Muscle layer of duodenum (tissue), 2 donors: ENCODE measurements at regions not wholly inside any gene's neighbourhood (a gene's known extent, or its start where the extent isn't known, plus 50 kb on each side); places are given as distances from the start of the nearest gene placed in this dataset.

Experiments
- H3K27ac ChIP-seq: one replicate; pipeline ENCODE4 v1.7.0; 2013; ENCODE audit warnings: mild to moderate bottlenecking, low read length
- H3K27me3 ChIP-seq: one replicate; pipeline ENCODE4 v1.7.0; 2013; ENCODE audit warnings: low read depth, mild to moderate bottlenecking, control low read depth, low read length
- H3K36me3 ChIP-seq, 2 donors: one replicate each; pipeline ENCODE4 v1.7.0; 2013; ENCODE audit warnings: low read length in 2 of 2, control low read depth in 1 of 2, mild to moderate bottlenecking in 1 of 2; ENCODE audit not compliant: insufficient read depth in 2 of 2, control insufficient read depth in 1 of 2
- H3K4me1 ChIP-seq, 2 donors: one replicate each; pipeline ENCODE4 v1.7.0; 2013; ENCODE audit warnings: low read length in 2 of 2, mild to moderate bottlenecking in 2 of 2, control low read depth in 1 of 2, moderate library complexity in 1 of 2; ENCODE audit not compliant: insufficient read depth in 2 of 2, control insufficient read depth in 1 of 2
- H3K4me3 ChIP-seq, 2 donors: one replicate each; pipeline ENCODE4 v1.7.0; 2013; ENCODE audit warnings: low read length in 2 of 2, low read depth in 1 of 2, mild to moderate bottlenecking in 1 of 2
- H3K9me3 ChIP-seq, 2 donors: one replicate each; pipeline ENCODE4 v1.7.0; 2013; ENCODE audit warnings: low read length in 2 of 2, control low read depth in 1 of 2, mild to moderate bottlenecking in 1 of 2; ENCODE audit not compliant: control insufficient read depth in 1 of 2
- donor health status: healthy.

DNA sequence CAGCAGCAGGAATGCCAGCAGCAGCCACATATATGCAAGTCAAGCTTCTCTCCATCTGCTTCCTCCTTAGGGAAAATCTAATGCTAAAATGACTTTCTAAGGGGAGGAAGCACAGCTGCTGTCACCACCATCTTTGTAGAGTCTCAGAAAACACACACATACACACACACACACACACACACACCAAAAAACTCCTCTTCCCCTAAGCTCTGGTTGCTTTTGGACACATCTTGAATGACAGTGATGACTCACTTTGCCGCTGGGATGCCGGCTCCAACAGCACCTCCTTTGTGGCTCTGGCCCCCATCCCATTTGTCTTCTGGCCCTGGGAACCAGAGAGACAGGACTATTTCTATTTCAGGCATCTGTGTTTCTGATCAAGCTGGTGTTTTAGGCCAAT, 124.8 kb upstream of the GOLIM4 start:
- H3K27me3 ChIP-seq: no peaks in the 10 kb centered on the region
- no peak overlapping the region for H3K27ac ChIP-seq
- H3K4me1 ChIP-seq: no peaks in the 10 kb centered on the region
- H3K4me3 ChIP-seq: no peak overlapping the region
- H3K9me3 ChIP-seq: no peaks in the 10 kb centered on the region
- no peaks in the 10 kb centered on the region for H3K36me3 ChIP-seq

DNA sequence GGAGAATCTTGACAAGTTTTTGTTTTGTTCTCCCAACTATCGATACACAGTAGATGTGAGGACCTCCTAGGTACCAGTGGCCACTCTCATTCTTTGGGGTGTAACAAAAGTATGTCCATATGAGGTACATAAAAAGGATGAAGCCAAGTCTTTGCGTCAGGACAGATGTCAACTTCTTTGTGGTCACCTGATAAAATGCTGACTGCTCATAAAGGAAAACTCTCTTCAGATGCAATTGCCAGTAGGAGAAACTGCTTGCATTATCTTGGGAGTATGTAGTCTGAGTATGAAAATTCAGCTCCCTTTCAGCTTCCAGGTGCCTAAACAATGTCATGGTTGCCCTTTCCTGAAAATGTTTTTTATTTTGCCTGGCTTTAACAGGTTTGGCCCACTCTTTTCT, 123.8 kb upstream of the GOLIM4 start:
- no peaks in the 10 kb centered on the region for H3K4me1 ChIP-seq
- no peaks in the 10 kb centered on the region for H3K27me3 ChIP-seq
- H3K9me3 ChIP-seq: no peaks in the 10 kb centered on the region
- no peak overlapping the region for H3K4me3 ChIP-seq
- no peak overlapping the region for H3K27ac ChIP-seq
- no peaks in the 10 kb centered on the region for H3K36me3 ChIP-seq

- Histone ChIP-seq H3K36me3 (no peaks in the 10 kb centered on the region), H3K9me3 (no peaks in the 10 kb centered on the region), H3K27me3 (no peaks in the 10 kb centered on the region), H3K4me3 (no peak overlapping the region), H3K27ac (no peak overlapping the region), H3K4me1 (no peaks in the 10 kb centered on the region)
Measured at GRCh38 chr3:168218600-168218999, 122.9 kb upstream of the GOLIM4 start.

- H3K4me3 ChIP-seq: no peak overlapping the region
- no peaks in the 10 kb centered on the region for H3K9me3 ChIP-seq
- no peaks in the 10 kb centered on the region for H3K36me3 ChIP-seq
- H3K27me3 ChIP-seq: no peaks in the 10 kb centered on the region
- H3K4me1 ChIP-seq: no peaks in the 10 kb centered on the region
- no peak overlapping the region for H3K27ac ChIP-seq
Measured at GRCh38 chr3:168216851-168217250, 121.1 kb upstream of the GOLIM4 start.

GRCh38 chr3:168213920-168214319, 118.2 kb upstream of the GOLIM4 start:
- H3K36me3 ChIP-seq: no peaks in the 10 kb centered on the region
- H3K4me3 ChIP-seq: no peak overlapping the region
- H3K27ac ChIP-seq: no peak overlapping the region

GRCh38 chr3:168212664-168213285, 117.1 kb upstream of the GOLIM4 start:
- Histone ChIP-seq H3K4me1 (no peaks in the 10 kb centered on the region), H3K27me3 (no peaks in the 10 kb centered on the region), H3K36me3 (no peaks in the 10 kb centered on the region), H3K4me3 (no peak overlapping the region), H3K27ac (no peak overlapping the region), H3K9me3 (no peaks in the 10 kb centered on the region)

More at GRCh38 chr3:168213920-168214319, 118.2 kb upstream of the GOLIM4 start:
- H3K27me3 ChIP-seq: no peaks in the 10 kb centered on the region
- no peaks in the 10 kb centered on the region for H3K4me1 ChIP-seq
- H3K9me3 ChIP-seq: no peaks in the 10 kb centered on the region

DNA sequence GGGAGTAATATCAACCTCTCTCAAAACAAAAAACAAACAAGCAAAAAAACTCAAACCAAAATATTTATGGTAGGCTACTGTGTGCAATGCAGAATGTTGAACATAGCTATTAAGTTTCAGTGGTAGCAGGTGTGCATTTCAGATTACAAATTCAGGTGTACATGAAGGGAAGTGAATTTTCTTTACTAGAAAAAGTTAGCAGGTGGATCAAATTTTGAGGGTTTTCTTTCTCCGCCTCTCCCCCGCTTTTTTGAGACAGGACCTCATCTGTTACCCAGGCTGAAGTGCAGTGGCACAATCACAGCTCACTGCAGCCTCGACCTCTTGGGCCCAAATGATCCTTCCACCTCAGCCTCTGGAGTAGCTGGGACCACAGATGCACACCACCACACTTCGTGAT, 109.7 kb upstream of the GOLIM4 start:
- Histone ChIP-seq H3K9me3 (no peaks in the 10 kb centered on the region), H3K27ac (no peak overlapping the region), H3K4me3 (no peak overlapping the region), H3K4me1 (no peaks in the 10 kb centered on the region), H3K36me3 (no peaks in the 10 kb centered on the region), H3K27me3 (no peaks in the 10 kb centered on the region)

DNA sequence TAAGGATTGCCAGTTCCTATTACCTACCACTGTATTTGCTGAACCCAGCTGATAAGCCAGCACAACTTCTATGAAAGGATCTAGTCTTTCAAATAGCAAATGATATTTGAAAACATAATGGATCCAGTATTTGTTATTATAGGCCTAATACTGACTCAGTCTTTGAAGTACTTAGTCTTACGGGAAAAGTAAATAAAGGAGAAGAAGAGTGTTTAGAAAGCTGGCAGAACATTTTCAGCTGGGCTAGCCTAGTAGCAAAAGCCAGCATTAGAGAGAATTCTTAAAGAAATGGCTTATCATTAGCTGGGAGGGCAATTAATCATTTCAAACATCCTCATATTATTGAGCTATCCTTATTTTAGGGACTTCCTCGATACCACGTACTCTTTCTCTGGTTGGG, 101.4 kb upstream of the GOLIM4 start:
- Histone ChIP-seq H3K9me3 (no peaks in the 10 kb centered on the region), H3K4me1 (no peaks in the 10 kb centered on the region), H3K27me3 (no peaks in the 10 kb centered on the region), H3K4me3 (no peak overlapping the region), H3K27ac (no peak overlapping the region), H3K36me3 (no peaks in the 10 kb centered on the region)

DNA sequence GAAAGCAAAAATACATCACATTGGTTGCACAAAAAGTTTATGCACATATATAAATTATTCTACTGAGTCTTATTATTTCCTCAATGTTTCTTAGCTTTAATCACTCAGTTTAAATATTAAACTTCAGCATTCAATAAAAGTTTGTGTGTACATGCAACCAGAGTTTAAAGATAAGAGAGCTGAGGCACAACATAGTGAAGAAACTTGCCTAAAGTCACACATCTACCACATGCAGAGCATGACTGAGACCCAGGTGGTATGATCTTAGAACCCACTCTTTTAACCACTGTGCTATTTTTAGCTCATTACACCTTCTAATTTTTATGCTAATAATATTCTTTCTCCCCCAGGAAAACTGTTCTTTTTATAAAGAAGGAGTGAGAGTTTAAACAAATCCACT, 96.1 kb upstream of the GOLIM4 start:
- no peaks in the 10 kb centered on the region for H3K4me1 ChIP-seq
- no peaks in the 10 kb centered on the region for H3K27me3 ChIP-seq
- H3K27ac ChIP-seq: no peak overlapping the region
- H3K9me3 ChIP-seq: no peaks in the 10 kb centered on the region
- no peak overlapping the region for H3K4me3 ChIP-seq
- H3K36me3 ChIP-seq: no peaks in the 10 kb centered on the region

DNA sequence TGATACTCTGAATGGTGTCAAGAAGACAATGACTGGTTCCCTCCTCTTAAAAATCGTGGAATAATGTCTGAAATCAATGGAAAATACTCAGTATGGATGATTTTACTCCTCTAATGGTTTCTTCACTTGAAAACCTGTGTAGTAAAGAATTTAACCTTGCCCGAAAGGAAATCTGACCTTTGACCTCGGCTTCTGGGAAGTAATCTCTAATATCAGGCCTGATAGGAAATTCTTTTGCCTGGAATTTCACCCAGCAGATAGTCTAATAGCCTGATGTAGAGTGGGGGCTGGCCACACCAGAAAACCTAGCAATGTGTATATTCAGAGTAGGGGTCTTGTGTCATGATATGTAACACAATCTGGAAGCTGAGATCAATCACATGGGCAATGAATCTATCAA, 91.5 kb upstream of the GOLIM4 start:
- Histone ChIP-seq H3K4me3 (no peak overlapping the region), H3K4me1 (no peaks in the 10 kb centered on the region), H3K9me3 (no peaks in the 10 kb centered on the region), H3K27me3 (no peaks in the 10 kb centered on the region), H3K36me3 (no peaks in the 10 kb centered on the region), H3K27ac (no peak overlapping the region)

DNA sequence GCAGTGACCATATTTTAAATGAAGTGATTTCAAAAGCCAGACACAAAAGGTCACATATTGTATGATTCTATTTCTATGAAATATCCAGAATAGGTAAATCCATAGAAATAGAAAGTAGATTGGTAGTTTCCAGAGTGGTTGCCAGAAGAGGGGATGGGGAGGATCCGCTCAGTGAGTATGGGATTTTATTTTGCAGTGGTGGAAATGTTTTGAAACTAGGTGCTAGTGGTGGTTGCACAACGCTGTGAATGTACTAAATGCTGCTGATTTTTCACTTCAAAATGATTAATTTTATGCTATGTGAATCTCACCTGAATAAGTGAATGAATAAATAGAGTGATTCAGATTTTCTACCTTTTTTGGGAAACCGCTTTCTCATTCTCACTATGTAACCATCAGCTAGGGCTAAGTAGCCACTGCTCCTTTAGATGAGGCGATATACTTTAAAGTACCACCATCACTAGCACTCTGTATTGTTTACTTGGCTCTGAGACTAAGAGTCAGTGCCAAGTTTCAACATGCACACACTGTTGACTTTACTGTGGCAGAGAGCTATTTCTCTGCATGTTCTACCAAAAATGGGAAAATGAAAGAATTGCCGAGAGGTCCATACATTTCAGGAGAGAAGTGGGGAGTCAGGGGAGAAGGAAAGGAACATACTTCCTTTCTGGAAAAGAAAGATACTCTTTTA, 90.7 kb upstream of the GOLIM4 start:
- Histone ChIP-seq H3K27ac (no peak overlapping the region), H3K27me3 (no peaks in the 10 kb centered on the region), H3K4me3 (no peak overlapping the region), H3K4me1 (no peaks in the 10 kb centered on the region), H3K36me3 (no peaks in the 10 kb centered on the region), H3K9me3 (no peaks in the 10 kb centered on the region)

- Histone ChIP-seq H3K9me3 (no peaks in the 10 kb centered on the region), H3K4me1 (no peaks in the 10 kb centered on the region), H3K36me3 (no peaks in the 10 kb centered on the region), H3K27ac (no peak overlapping the region), H3K27me3 (no peaks in the 10 kb centered on the region), H3K4me3 (no peak overlapping the region)
Measured at GRCh38 chr3:168183774-168184173, 88.0 kb upstream of the GOLIM4 start.
